GM19455 (cell line): ENCODE measurements at regions not wholly inside any gene's neighbourhood (a gene's known extent, or its start where the extent isn't known, plus 50 kb on each side); places are given as distances from the start of the nearest gene placed in this dataset.

Source experiments
- ATAC-seq: cut with Tn5 transposase; IDR thresholded peaks from one replicate; pipeline ENCODE4 v1.9.1; 2021; ENCODE audit not compliant: unreplicated experiment

DNA sequence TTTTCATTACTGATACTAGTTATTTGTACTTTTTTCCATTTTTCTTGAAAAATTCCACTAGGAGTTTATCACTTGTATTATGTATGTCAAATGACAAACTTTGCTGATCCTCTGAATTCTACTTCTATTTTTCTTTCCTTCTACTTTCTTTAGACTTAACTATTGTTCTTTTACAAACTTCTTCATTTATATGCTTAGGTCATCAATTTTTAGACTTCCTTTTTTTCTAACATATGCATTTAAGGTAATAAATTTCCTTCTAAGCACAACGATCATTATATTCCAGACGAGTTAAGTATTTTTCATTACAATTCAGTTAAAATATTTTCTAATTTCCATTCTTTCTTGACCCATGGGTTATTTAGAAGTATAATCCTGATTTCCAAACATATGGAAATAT is 240.8 kb downstream of the NHLRC3 start:
- ATAC-seq, result no peak

DNA sequence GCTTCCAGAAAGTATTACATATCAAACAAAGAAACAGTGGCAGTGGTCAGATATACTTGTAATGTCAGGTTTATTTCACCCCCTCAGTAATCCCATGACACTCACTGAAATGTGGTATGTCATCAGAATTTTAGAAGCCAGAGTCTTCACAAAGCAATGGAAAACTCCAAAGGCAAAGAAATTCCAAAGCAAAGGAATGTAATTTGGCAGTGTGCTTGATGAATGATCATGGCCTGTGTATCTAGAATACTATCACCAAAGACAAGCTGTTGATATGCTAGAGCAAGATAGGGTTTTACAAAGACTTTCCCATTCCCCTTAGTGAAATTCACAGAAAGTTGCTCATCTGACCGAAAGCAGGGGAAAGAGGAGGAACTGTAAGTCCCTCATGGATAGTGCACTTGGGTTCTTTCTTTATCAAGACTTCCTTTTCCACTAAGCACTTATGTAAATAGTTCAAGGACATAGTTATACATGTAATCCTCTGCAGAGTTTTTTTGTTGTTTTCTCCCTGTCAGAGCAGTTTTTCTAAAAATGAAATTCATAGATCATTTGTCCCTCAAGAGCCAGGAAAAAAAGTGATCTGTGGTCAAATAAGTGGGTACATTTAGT is 243.4 kb downstream of the NHLRC3 start:
- ATAC-seq, result no peak

DNA sequence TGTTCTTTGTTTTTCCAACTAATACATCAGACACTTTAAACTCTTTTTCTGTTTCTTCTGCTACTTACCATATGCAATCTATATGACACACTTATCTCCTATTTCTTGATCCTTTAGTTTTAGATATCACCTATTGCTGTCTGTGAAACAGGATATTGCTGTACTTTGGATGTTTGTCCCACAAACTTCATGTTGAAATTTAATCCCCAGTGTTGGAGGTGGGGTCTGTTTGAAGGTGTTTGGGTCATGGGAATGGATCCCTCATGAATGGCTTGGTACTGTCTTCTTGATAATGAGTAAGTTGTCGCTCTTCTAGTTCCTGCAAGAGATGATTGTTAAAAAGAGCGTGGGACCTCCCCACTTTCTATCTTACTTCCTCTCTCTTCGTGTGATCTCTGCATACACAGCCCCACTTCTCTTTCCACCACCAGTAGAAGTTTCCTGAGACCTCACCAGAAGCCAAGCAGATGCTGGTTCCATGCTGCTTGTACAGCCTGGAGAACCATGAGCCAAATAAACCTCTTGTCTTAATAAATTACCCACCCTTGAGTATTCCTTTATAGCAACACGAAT is 244.2 kb downstream of the NHLRC3 start:
- peak; percentile 80 for ATAC-seq

- no peak for ATAC-seq
Measured at GRCh38 chr13:39283072-39283471, 244.8 kb downstream of the NHLRC3 start.

GRCh38 chr13:39284801-39285388 is 246.6 kb downstream of the NHLRC3 start:
- ATAC-seq, result no peak
